HepG2 (cell line): ENCODE measurements at regions not wholly inside any gene's neighbourhood (a gene's known extent, or its start where the extent isn't known, plus 50 kb on each side); places are given as distances from the start of the nearest gene placed in this dataset.

Experiments used
- ATAC-seq: fragments of 200-7000 bp; cut with Tn5 transposase; 3 replicates; pipeline ENCODE4 v1.9.1; 2020; ENCODE audit warnings: mild to moderate bottlenecking, moderate library complexity
- BruUV-seq: library from RNA; stranded (reverse); fragments of 400-500 nt; replicated peaks from 2 replicates; lab custom pipeline; 2021; lab: Mats Ljungman, UMichigan
- CTCF ChIA-PET: fragments of 300-600 bp; formaldehyde crosslinking; extraction: SDS; loops from one replicate; lab custom pipeline; 2021; ENCODE audit warnings: low total read pairs, inconsistent platforms, low intra/inter-chr PET ratio; lab: Yijun Ruan, JAX
- POLR2A ChIA-PET: fragments of 350-600 bp; sonication (Branson Sonifier 250); formaldehyde crosslinking; loops from one replicate; lab custom pipeline; 2020; ENCODE audit warnings: antibody characterized with exemption, inconsistent platforms; lab: Yijun Ruan, JAX
- DNase-seq: peaks from one replicate; pipeline ENCODE4 v3.0.0-alpha.2; 2015; ENCODE audit warnings: low spot score
- FAIRE-seq: peaks from 3 replicates; lab custom pipeline; 2011; peaks lifted over from hg19 to GRCh38; lab: Jason Lieb, UNC
- H2AFZ ChIP-seq: one replicate; pipeline ENCODE4 v1.6.1; 2011; ENCODE audit warnings: low read length, inconsistent platforms
- H3K27ac ChIP-seq: fragments of 300-600 bp; 3 replicates; pipeline ENCODE4 v1.8.0; 2011; ENCODE audit warnings: mixed run types, mild to moderate bottlenecking, mixed read lengths, low read length, inconsistent platforms; ENCODE audit not compliant: insufficient read depth; ENCODE audit errors: extremely low read length
- H3K27me3 ChIP-seq, 2 experiments: fragments of 200-600 bp in 1 of 2; 2 replicates in 1 of 2; 3 replicates in 1 of 2; pipeline versions ENCODE4 v1.6.0 to v1.8.0; 2011; ENCODE audit warnings: low read length in 2 of 2, mild to moderate bottlenecking in 2 of 2, moderate library complexity in 2 of 2, inconsistent platforms in 1 of 2; ENCODE audit not compliant: insufficient read depth in 2 of 2, control insufficient read depth in 1 of 2
- H3K36me3 ChIP-seq, 2 experiments: fragments of 200-600 bp in 1 of 2; replicated peaks in 1 of 2; 2 replicates in 1 of 2; 3 replicates in 1 of 2; pipeline versions ENCODE4 v1.5.1 to v1.8.0; 2011; ENCODE audit warnings: low read length in 2 of 2, inconsistent platforms in 1 of 2; ENCODE audit not compliant: insufficient read depth in 2 of 2, control insufficient read depth in 1 of 2
- H3K4me1 ChIP-seq: 2 replicates; pipeline ENCODE4 v1.5.1; 2012; ENCODE audit warnings: low read length, inconsistent platforms; ENCODE audit not compliant: insufficient read depth
- H3K4me2 ChIP-seq: 2 replicates; pipeline ENCODE4 v1.6.0; 2011; ENCODE audit warnings: low read depth, low read length, inconsistent platforms
- H3K4me3 ChIP-seq, 3 experiments: fragments of 200-600 bp in 1 of 3; sonication (generic), shearing (Covaris generic) in 1 of 3; replicated peaks in 1 of 3; 2 replicates each; pipeline ENCODE4 v1.5.1; 2011 to 2016; ENCODE audit warnings: low read length in 3 of 3, inconsistent platforms in 2 of 3, low read depth in 2 of 3, mild to moderate bottlenecking in 2 of 3, control low read depth in 1 of 3, mixed read lengths in 1 of 3; ENCODE audit not compliant: insufficient read depth in 1 of 3
- H3K79me2 ChIP-seq: one replicate; pipeline ENCODE4 v1.6.1; 2011; ENCODE audit warnings: low read length, inconsistent platforms; ENCODE audit not compliant: insufficient read depth
- H3K9ac ChIP-seq: 2 replicates; pipeline ENCODE4 v1.6.0; 2011; ENCODE audit warnings: mild to moderate bottlenecking, low read depth, low read length, inconsistent platforms; ENCODE audit not compliant: insufficient read depth
- H3K9me3 ChIP-seq: 2 replicates; pipeline ENCODE4 v1.5.1; 2012; ENCODE audit warnings: mild to moderate bottlenecking, low read length
- H4K20me1 ChIP-seq: 2 replicates; pipeline ENCODE4 v1.6.0; 2011; ENCODE audit warnings: inconsistent platforms, mild to moderate bottlenecking, low read length, moderate library complexity; ENCODE audit not compliant: insufficient read depth
- FOXA3 ChIP-seq: IDR thresholded peaks from 2 replicates; pipeline ENCODE4 v1.6.1; 2016; ENCODE audit warnings: missing genetic modification reagents, missing compliant biosample characterization
- ZNF12 ChIP-seq: sonication (generic); formaldehyde crosslinking; IDR thresholded peaks from 2 replicates; pipeline ENCODE4 v1.5.0; 2020; ENCODE audit warnings: missing genetic modification reagents
- ZNF878 ChIP-seq: sonication (generic); formaldehyde crosslinking; IDR thresholded peaks from 2 replicates; pipeline ENCODE4 v1.8.1; 2023; ENCODE audit warnings: mild to moderate bottlenecking, missing genetic modification reagents, moderate library complexity
- WGBS: methylation state at CpG from one replicate; pipeline ENCODE4 v1.1.6; 2017; ENCODE audit warnings: low lambda C conversion rate; 5-methylcytosine and 5-hydroxymethylcytosine counted together
- in situ Hi-C: cut with HindIII; loops from 2 replicates; pipeline ENCODE4 v1.10.0; 2017; ENCODE audit warnings: low pct_unique_long_range_greater_than_20kb; ENCODE audit not compliant: extremely low pct_ligation_motif_present
- intact Hi-C: fragments of 100-400 bp; cut with micrococcal nuclease; formaldehyde crosslinking; loops from one replicate; pipeline ENCODE4 v1.10.0; 2022; ENCODE audit not compliant: unreplicated experiment
- TF ChIP-seq, protein P1 (sequence below): sonication (generic); formaldehyde crosslinking; IDR thresholded peaks from 2 replicates; pipeline ENCODE4 v1.5.0; 2020; ENCODE audit warnings: missing genetic modification reagents

GRCh38 chr4:41408859-41409593 is 128.9 kb upstream of the LIMCH1 start:
- Histone ChIP-seq H2AFZ (no peak overlapping the region), H3K9ac (no peak overlapping the region), H3K27ac (no peak overlapping the region), H3K4me1 (no peaks in the 10 kb centered on the region), H4K20me1 (no peaks in the 10 kb centered on the region), H3K4me2 (no peak overlapping the region), H3K79me2 (no peaks in the 10 kb centered on the region), H3K36me3 (no peaks in the 10 kb centered on the region), H3K27me3 (no peaks in the 10 kb centered on the region; a peak in 2 of 5 replicates), H3K9me3 (no peaks in the 10 kb centered on the region), H3K4me3 (no peak overlapping the region)
- in situ Hi-C loops (no loop called here), intact Hi-C loops (no loop called here)
- WGBS = 15% methylated on average over 4 of the region's 4 CpGs
- no TSS peak for BruUV-seq
- FAIRE-seq (no peak), DNase-seq (no peak), ATAC-seq (no peak)
- ChIA-PET CTCF (no interaction called here), POLR2A (no interaction called here)
- no peak for TF ChIP-seq ZNF12
- no peak for TF ChIP-seq FOXA3
- TF ChIP-seq ZNF878 = no peak

DNA sequence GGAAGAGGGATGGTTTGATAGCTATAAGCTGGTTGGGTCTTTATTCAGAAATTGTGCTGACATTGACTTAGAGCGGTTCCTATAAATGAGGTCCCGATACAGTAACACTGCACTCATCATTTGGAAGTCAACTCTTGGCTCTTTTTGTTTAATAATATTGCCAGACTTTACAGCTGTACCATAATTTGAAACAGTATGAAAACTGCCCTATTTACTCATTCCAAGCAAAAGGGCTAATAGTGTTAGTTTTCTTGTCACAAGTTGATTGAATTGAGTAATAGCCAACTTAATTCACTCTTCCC is 128.4 kb upstream of the LIMCH1 start:
- ChIA-PET POLR2A (no interaction called here), CTCF (no interaction called here)
- DNase-seq = no peak
- Histone ChIP-seq H4K20me1 (no peaks in the 10 kb centered on the region), H3K27me3 (peaks cover 0 to 3% of the 10 kb centered on the region in 2 experiments; a peak in 2 of 5 replicates), H3K4me1 (no peaks in the 10 kb centered on the region), H2AFZ (no peak overlapping the region), H3K4me3 (no peak overlapping the region), H3K4me2 (no peak overlapping the region), H3K27ac (no peak overlapping the region), H3K9me3 (no peaks in the 10 kb centered on the region), H3K79me2 (no peaks in the 10 kb centered on the region), H3K9ac (no peak overlapping the region), H3K36me3 (no peaks in the 10 kb centered on the region)
- no TSS peak for BruUV-seq
- ATAC-seq = no peak
- 4% methylated on average over 2 of the region's 2 CpGs for WGBS
- in situ Hi-C loops (no loop called here), intact Hi-C loops (no loop called here)
- no peak for FAIRE-seq
- TF ChIP-seq, protein P1, sequence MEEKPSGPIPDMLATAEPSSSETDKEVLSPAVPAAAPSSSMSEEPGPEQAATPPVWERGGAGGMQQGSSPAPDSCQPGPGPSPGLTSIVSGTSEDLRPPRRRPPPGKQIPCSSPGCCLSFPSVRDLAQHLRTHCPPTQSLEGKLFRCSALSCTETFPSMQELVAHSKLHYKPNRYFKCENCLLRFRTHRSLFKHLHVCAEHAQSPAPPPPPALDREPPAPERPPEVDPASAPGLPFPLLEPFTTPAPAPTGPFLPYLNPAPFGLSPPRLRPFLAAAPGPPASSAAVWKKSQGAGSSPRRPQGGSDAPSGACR (CRISPR knock-in tag) = no peak
